Lower lobe of right lung (tissue), 2 donors: ENCODE measurements at regions not wholly inside any gene's neighbourhood (a gene's known extent, or its start where the extent isn't known, plus 50 kb on each side); places are given as distances from the start of the nearest gene placed in this dataset.

Experiments used
- ATAC-seq, 2 donors: fragments of 200-7000 bp; cut with Tn5 transposase; one replicate each; pipeline ENCODE4 v1.9.1; 2020 to 2022; ENCODE audit warnings: mild to moderate bottlenecking in 2 of 2, moderate library complexity in 2 of 2
- DNase-seq: peaks from one replicate; pipeline ENCODE4 v3.0.0-alpha.2; 2020
- H3K27ac ChIP-seq: fragments of 200-600 bp; one replicate; pipeline ENCODE4 v1.8.0; 2022
- H3K27me3 ChIP-seq: fragments of 200-600 bp; one replicate; pipeline ENCODE4 v1.8.0; 2022; ENCODE audit warnings: low read depth
- H3K36me3 ChIP-seq: fragments of 200-600 bp; one replicate; pipeline ENCODE4 v1.8.0; 2022; ENCODE audit warnings: mild to moderate bottlenecking
- H3K4me1 ChIP-seq: fragments of 200-600 bp; one replicate; pipeline ENCODE4 v1.8.0; 2022
- H3K4me3 ChIP-seq: fragments of 200-600 bp; one replicate; pipeline ENCODE4 v1.8.0; 2022; ENCODE audit warnings: mild to moderate bottlenecking
- H3K9me3 ChIP-seq: fragments of 200-600 bp; one replicate; pipeline ENCODE4 v1.8.0; 2022
- CTCF ChIP-seq: fragments of 200-600 bp; IDR thresholded peaks from one replicate; pipeline ENCODE4 v1.8.0; 2022; ENCODE audit warnings: antibody characterized with exemption, mild to moderate bottlenecking
- intact Hi-C: fragments of 100-400 bp; cut with DNase I; formaldehyde crosslinking; loops from one replicate; pipeline ENCODE4 v1.11.0; 2022
- donor health status: DM: no; HTN: yes; CAD: no; lungs with severe emphysema.

DNA sequence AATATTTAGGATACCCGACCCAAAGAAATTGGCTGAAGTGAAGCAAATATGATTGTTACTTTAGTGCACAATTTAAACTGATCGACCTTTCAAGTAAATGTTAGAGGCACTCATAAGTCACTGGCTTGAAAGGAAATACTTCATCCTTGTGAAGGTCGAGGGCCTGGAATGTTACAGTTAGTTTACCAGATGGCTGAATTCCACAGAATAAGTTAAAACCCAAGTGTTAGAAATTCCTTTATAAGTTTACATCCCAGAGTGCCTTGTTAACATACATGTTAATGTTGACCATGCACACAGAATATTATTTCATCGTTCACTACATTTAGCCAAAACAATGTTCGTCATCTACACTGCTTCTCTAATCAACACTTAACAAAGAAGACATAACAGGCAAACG lies 235.5 kb upstream of the ANO3 start:
- Histone ChIP-seq H3K36me3 (no peaks in the 10 kb centered on the region), H3K4me1 (no peaks in the 10 kb centered on the region), H3K27ac (no peak overlapping the region), H3K9me3 (no peaks in the 10 kb centered on the region), H3K27me3 (no peaks in the 10 kb centered on the region), H3K4me3 (no peak overlapping the region)
- DNase-seq (no peak), ATAC-seq (no peak)
- intact Hi-C loops, result no loop called here
- TF ChIP-seq CTCF, result no peak

- intact Hi-C loops, result no loop called here
These were observed 229.6 kb upstream of the ANO3 start for GRCh38 chr11:26102325-26102724.

GRCh38 chr11:26105762-26106423 lies 226.0 kb upstream of the ANO3 start:
- Histone ChIP-seq H3K4me3 (no peak overlapping the region), H3K27ac (no peak overlapping the region), H3K9me3 (no peaks in the 10 kb centered on the region), H3K27me3 (no peaks in the 10 kb centered on the region), H3K4me1 (no peaks in the 10 kb centered on the region), H3K36me3 (no peaks in the 10 kb centered on the region)
- ATAC-seq (no peak), DNase-seq (no peak)
- intact Hi-C loops, result no loop called here
- TF ChIP-seq CTCF, result no peak

More at GRCh38 chr11:26102325-26102724, 229.6 kb upstream of the ANO3 start:
- Histone ChIP-seq H3K36me3 (no peaks in the 10 kb centered on the region), H3K4me1 (no peaks in the 10 kb centered on the region), H3K4me3 (no peak overlapping the region), H3K9me3 (no peaks in the 10 kb centered on the region), H3K27ac (no peak overlapping the region), H3K27me3 (no peaks in the 10 kb centered on the region)
- ATAC-seq (no peak), DNase-seq (no peak)
- TF ChIP-seq CTCF, result no peak

DNA sequence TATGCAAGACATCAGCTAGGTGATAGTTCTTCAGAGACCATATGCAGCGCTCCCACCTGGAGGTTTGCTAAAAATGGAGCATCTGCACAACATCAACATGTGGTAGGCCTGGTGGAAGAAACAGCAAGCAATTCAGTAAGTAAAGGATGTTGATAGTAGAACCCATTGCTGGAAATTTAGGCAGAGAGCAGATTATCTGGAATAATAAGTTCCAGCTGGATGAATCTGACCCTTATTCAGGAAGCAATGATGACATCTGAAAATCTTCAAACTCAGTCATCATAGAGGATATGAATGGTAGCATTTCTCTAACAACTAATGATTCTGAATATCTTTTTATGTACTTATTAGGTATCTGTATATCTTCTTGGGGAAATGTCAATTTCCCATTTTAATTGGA lies 225.2 kb upstream of the ANO3 start:
- Histone ChIP-seq H3K9me3 (no peaks in the 10 kb centered on the region), H3K36me3 (no peaks in the 10 kb centered on the region), H3K27ac (no peak overlapping the region), H3K27me3 (no peaks in the 10 kb centered on the region), H3K4me1 (no peaks in the 10 kb centered on the region), H3K4me3 (no peak overlapping the region)
- ATAC-seq, result no peak
- TF ChIP-seq CTCF, result no peak
- intact Hi-C loops, result no loop called here
- no peak for DNase-seq

GRCh38 chr11:26109658-26110368 lies 222.1 kb upstream of the ANO3 start:
- DNase-seq (no peak), ATAC-seq (no peak)
- no peak overlapping the region for H3K4me3 ChIP-seq
- H3K36me3 ChIP-seq, result no peaks in the 10 kb centered on the region
- intact Hi-C loops, result no loop called here
- TF ChIP-seq CTCF, result no peak
- H3K27ac ChIP-seq, result no peak overlapping the region
- no peaks in the 10 kb centered on the region for H3K4me1 ChIP-seq
- H3K27me3 ChIP-seq, result no peaks in the 10 kb centered on the region
- no peaks in the 10 kb centered on the region for H3K9me3 ChIP-seq
